ENCODE measurements at regions not wholly inside any gene's neighbourhood (a gene's known extent, or its start where the extent isn't known, plus 50 kb on each side); places are given as distances from the start of the nearest gene placed in this dataset.

GRCh38 chr10:111200505-111201186 is 123.8 kb downstream of the ADRA2A start:
- no peak for DNase-seq (ENCODE audit: low spot score)

DNA sequence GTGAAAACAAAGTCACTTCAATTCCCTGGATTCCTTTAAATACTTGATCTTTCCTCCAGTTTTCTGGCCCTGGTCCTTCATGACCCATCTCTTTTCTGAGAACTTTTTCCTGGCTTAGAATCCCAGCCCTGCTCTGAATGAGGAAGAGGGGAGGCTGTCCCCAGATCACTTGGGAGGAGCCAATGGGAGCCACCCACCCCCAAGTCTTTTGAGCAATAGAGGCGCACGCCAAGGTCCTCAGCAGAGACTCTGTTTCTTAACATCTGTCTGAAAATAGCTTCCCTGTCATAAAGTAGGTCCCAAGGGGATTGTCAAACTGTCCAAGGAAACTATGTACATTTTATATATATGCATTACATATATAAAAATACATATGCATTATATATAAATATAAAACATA is 126.8 kb downstream of the ADRA2A start:
- no peak for DNase-seq (ENCODE audit: low spot score)

GRCh38 chr10:111204838-111205237 is 128.0 kb downstream of the ADRA2A start:
- no peak for DNase-seq (ENCODE audit: low spot score)

- DNase-seq (ENCODE audit: low spot score) = no peak
These were observed 129.7 kb downstream of the ADRA2A start for GRCh38 chr10:111206521-111206920.

GRCh38 chr10:111207500-111207899 is 130.7 kb downstream of the ADRA2A start:
- no peak for DNase-seq (ENCODE audit: low spot score)

GRCh38 chr10:111208951-111209350 is 132.1 kb downstream of the ADRA2A start:
- no peak for DNase-seq (ENCODE audit: low spot score)

GRCh38 chr10:111209692-111210091 is 132.9 kb downstream of the ADRA2A start:
- no peak for DNase-seq (ENCODE audit: low spot score)

DNA sequence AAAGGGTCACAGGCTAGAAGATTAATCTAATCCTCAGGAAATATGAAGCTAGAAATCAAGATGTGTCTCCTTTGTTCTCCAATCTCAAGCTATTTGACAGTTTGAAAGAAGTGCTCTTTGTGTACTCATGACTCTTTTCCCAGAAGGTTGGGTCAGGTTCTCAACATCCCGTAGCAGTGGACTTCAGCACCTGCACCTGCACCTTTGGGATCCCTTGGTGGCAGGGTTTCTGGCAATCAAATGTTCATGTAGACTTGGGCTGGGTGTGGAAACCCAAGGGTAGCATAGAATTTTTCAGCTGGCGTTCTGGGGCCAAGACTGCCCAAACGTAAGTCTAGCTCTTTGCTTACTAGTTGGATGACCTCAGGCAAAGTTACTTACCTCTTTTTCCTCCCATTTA is 134.4 kb downstream of the ADRA2A start:
- no peak for DNase-seq (ENCODE audit: low spot score)

DNA sequence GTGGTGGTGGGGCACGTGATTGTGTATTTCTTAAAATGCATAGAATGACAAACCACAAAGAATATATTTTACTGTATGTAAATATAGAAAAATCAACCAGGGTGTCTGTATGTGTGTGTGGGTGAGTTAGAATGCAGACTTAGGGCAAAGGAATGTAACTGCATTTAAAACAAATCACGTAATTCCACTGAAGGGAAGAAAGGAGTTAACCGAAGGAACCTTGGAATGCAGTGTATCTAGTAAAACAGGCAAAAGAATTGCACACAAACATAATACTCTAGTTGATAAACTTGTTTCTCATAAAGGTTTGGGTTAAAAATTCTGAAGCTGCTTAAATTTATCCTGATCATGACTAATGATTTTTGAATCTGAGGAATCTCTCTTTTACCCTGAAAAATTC is 134.9 kb downstream of the ADRA2A start:
- no peak for DNase-seq (ENCODE audit: low spot score)

GRCh38 chr10:111221682-111222480 is 145.1 kb downstream of the ADRA2A start:
- no peak for DNase-seq (ENCODE audit: low spot score)

- DNase-seq (ENCODE audit: low spot score) = no peak
These were observed 146.1 kb downstream of the ADRA2A start for GRCh38 chr10:111222961-111223360.

GRCh38 chr10:111231779-111232178 is 154.9 kb downstream of the ADRA2A start:
- no peak for DNase-seq (ENCODE audit: low spot score)

DNA sequence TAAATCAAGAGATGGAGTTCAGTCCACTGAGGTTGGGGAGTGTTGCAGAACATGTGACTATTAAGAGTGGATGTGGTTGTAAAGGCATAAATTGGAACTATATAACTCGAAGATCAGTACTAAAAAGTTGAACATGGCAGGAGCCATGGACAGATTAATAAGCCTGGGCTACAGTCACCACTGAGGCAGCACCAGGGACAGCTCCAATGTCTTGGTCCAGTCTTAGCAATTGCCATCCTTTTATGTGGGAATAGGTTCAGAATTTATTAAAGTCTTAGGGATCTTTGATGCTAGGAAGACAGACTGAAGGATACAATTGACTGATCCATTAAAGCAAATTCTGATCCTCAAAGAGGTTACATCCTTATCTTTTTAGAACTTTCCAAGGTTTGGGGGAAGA is 156.6 kb downstream of the ADRA2A start:
- DNase-seq (ENCODE audit: low spot score) = no peak

DNA sequence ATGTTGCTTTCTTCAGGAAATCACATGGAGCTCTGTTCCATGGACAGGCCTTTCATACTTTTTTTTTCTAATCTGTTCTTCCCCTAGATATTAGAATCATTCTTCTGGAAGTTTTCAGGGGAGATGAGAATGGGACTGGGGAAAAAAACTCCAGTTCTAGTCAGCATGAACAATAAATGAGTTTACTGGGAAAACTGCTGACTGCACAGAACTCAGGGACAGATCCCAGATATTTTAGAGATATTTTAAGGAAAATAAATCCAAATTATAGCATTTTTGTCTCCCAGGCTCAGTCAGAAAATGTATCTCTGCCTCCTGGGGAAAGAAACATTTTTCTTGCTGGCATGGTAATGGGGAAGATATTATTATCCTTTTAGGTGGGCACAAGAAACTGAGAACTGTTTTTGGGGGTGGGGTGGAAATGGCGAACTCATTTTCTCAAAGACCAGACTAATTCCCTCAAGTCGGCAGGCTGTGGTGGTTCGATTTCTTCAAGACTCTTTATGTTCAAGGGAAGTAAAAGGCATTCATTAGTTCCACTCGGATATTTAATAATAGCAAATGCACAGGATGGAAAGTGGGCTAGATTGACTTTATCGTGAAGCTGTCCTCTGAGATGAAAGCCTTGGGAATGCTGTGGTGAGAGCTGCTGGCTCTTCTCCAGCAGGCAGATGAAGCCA is 157.5 kb downstream of the ADRA2A start:
- no peak for DNase-seq (ENCODE audit: low spot score)

- DNase-seq (ENCODE audit: low spot score) = no peak
These were observed 158.1 kb downstream of the ADRA2A start for GRCh38 chr10:111234914-111235302.

- DNase-seq (ENCODE audit: low spot score) = no peak
These were observed 163.5 kb downstream of the ADRA2A start for GRCh38 chr10:111240348-111240747.

- DNase-seq (ENCODE audit: low spot score) = no peak
These were observed 166.3 kb downstream of the ADRA2A start for GRCh38 chr10:111243126-111243525.

DNA sequence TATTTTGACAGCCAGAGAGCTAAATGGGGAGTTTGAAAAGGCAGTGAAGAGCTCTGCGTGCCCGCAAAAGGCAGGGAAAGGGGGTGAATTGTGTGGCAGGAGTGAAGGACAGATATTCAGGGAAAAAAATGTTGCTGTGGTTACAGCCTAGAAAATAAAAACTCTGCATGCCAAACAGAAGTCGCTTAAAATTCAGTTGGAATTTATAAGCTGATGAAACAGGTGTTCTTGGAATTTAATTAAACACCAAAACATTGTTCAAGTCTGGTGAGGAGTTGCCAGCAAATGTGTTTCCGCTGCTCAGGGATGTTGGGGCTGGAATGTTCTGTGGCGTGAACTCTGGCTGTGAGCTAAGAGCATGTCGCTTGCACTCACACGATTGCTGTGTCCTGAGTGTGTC is 169.3 kb downstream of the ADRA2A start:
- no peak for DNase-seq (ENCODE audit: low spot score)

DNA sequence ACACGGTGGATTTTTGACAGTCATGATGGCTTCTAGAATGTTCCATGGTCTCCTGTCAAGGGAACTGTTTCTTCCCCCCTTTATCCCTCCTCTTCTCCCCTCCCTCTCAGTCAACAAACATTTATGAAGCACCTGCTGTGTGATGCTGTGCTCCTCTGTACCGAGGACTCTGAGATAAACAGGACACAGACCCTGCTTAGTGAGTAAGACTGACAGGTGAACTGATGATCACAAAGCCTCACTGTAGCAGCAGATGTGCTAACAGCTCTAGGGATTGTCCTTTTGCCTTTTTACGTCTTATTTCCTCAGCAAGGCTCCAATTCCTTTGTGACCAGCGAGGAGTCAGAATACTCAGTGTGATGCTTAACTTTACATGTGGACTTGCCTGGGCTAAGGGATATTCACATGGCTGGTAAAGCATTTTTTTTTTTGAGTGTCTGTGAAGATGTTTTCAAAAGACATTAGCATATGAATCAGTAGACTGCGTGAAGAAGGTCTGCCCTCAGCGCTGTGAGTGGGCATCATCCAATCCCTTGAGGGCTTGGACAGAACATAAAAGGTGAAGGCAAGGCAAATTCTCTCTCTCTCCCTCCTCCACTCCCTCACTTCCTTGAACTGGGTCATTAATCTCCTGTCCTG is 170.1 kb downstream of the ADRA2A start:
- no peak for DNase-seq (ENCODE audit: low spot score)

DNA sequence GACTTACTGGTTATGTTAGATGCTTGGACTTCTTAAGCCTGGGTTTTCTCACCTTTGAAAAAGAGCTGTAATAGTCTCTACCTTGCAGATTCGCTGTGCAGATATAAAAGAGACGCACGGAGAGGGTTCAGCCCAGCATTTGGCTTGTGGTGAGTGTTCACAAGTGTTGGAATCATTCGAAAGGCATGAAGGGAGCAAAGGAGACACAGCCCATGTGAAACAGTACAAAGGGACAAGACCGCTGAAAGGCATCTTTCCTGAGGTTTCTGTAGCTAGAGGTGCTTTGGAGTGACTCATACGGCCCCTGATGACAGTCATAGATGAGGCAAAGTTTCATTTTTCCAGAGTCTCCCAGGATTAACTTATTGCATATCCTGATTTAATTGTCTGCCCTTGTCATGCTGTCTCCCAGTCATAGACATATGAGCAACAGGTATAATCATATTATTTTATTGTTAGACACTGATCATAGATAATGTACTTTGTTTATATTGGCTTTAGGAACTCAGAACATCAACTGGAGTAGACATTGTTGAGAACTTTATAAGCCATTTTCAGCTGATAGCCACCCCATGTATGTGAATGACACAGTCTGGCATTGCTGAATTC is 171.1 kb downstream of the ADRA2A start:
- DNase-seq (ENCODE audit: low spot score) = no peak

GRCh38 chr10:111249925-111250324 is 173.1 kb downstream of the ADRA2A start:
- DNase-seq (ENCODE audit: low spot score) = no peak

GRCh38 chr10:111261081-111261615 is 184.3 kb downstream of the ADRA2A start:
- DNase-seq (ENCODE audit: low spot score) = no peak
